ENCODE measurements at regions not wholly inside any gene's neighbourhood (a gene's known extent, or its start where the extent isn't known, plus 50 kb on each side); places are given as distances from the start of the nearest gene placed in this dataset.

- TF ChIP-seq CTCF (IDR thresholded peaks at IDR 0.05) (no peak), POLR2A (IDR thresholded peaks at IDR 0.05) (no peak), EP300 (IDR thresholded peaks at IDR 0.05) (no peak)
Measured at GRCh38 chr3:906739-907138, 186.1 kb upstream of the CNTN6 start.

Data from gastroesophageal sphincter (tissue), 3 donors.